GM23338 (cell line): ENCODE measurements at regions not wholly inside any gene's neighbourhood (a gene's known extent, or its start where the extent isn't known, plus 50 kb on each side); places are given as distances from the start of the nearest gene placed in this dataset.

ENCODE experiments used
- ATAC-seq: fragments of 200-7000 bp; cut with Tn5 transposase; 3 replicates; pipeline ENCODE4 v1.9.1; 2020
- DNase-seq: peaks from one replicate; pipeline ENCODE4 v3.0.0-alpha.2; 2015; ENCODE audit warnings: low spot score
- H2AFZ ChIP-seq: fragments of 200-600 bp; sonication (generic); 2 replicates; pipeline ENCODE4 v1.8.0; 2016; ENCODE audit warnings: antibody characterized with exemption, mild to moderate bottlenecking, moderate library complexity
- H3F3A ChIP-seq: fragments of 200-600 bp; sonication (generic); replicated peaks from 2 replicates; pipeline ENCODE4 v1.8.0; 2017; ENCODE audit warnings: antibody characterized with exemption, mixed run types, low read depth
- H3K27ac ChIP-seq: fragments of 200-600 bp; sonication (generic); 2 replicates; pipeline ENCODE4 v1.6.1; 2016; ENCODE audit warnings: low read depth
- H3K27me3 ChIP-seq: fragments of 200-600 bp; sonication (generic); 2 replicates; pipeline ENCODE4 v1.8.0; 2016; ENCODE audit warnings: mild to moderate bottlenecking, mixed run types, moderate library complexity; ENCODE audit not compliant: insufficient read depth
- H3K36me3 ChIP-seq: fragments of 200-600 bp; sonication (generic); 2 replicates; pipeline ENCODE4 v1.8.0; 2016; ENCODE audit warnings: mild to moderate bottlenecking; ENCODE audit not compliant: insufficient read depth
- H3K4me1 ChIP-seq: fragments of 200-600 bp; sonication (generic); 2 replicates; pipeline ENCODE4 v1.8.0; 2016; ENCODE audit warnings: mild to moderate bottlenecking, moderate library complexity; ENCODE audit not compliant: insufficient read depth
- H3K4me2 ChIP-seq: fragments of 200-600 bp; sonication (generic); 2 replicates; pipeline ENCODE4 v1.7.1; 2017; ENCODE audit warnings: mixed run types
- H3K4me3 ChIP-seq: fragments of 200-600 bp; sonication (generic); 2 replicates; pipeline ENCODE4 v1.6.1; 2016; ENCODE audit warnings: mixed run types
- H3K79me2 ChIP-seq: fragments of 200-600 bp; sonication (generic); replicated peaks from 2 replicates; pipeline ENCODE4 v1.8.0; 2017; ENCODE audit warnings: mild to moderate bottlenecking; ENCODE audit not compliant: insufficient read depth
- H3K9me2 ChIP-seq: fragments of 200-600 bp; sonication (generic); 2 replicates; pipeline ENCODE4 v1.8.0; 2017; ENCODE audit not compliant: insufficient read depth
- H4K20me1 ChIP-seq: fragments of 200-600 bp; sonication (generic); replicated peaks from 2 replicates; pipeline ENCODE4 v1.8.0; 2017; ENCODE audit warnings: mild to moderate bottlenecking; ENCODE audit not compliant: insufficient read depth
- H3K27ac Mint-ChIP-seq: 2 replicates; pipeline ENCODE4 v1.8.0; 2020; ENCODE audit warnings: inconsistent platforms, mild to moderate bottlenecking, moderate library complexity, mixed read lengths
- H3K27me3 Mint-ChIP-seq: 3 replicates; pipeline ENCODE4 v1.8.0; 2022; ENCODE audit warnings: low read depth, mild to moderate bottlenecking, moderate library complexity, mixed read lengths, inconsistent platforms; ENCODE audit not compliant: insufficient read depth, poor library complexity
- H3K36me3 Mint-ChIP-seq: 3 replicates; pipeline ENCODE4 v1.8.0; 2021; ENCODE audit warnings: low read depth, mild to moderate bottlenecking, inconsistent platforms, moderate library complexity, mixed read lengths
- H3K4me1 Mint-ChIP-seq: 3 replicates; pipeline ENCODE4 v1.8.0; 2020; ENCODE audit warnings: mild to moderate bottlenecking, inconsistent platforms, mixed read lengths
- H3K4me3 Mint-ChIP-seq: 3 replicates; pipeline ENCODE4 v1.8.0; 2021; ENCODE audit warnings: moderate library complexity, mild to moderate bottlenecking, inconsistent platforms, mixed read lengths
- H3K9me3 Mint-ChIP-seq: 3 replicates; pipeline ENCODE4 v1.8.0; 2020; ENCODE audit warnings: moderate library complexity, mild to moderate bottlenecking, inconsistent platforms, mixed read lengths
- CREB1 ChIP-seq: fragments of 250-450 bp; sonication (Bioruptor Pico); IDR thresholded peaks from 2 replicates; pipeline ENCODE4 v1.5.0; 2020; ENCODE audit warnings: low read depth, mild to moderate bottlenecking, moderate library complexity
- CTCF ChIP-seq, 2 experiments: fragments of 200-600 bp in 1 of 2; sonication (generic) in 1 of 2; conservative IDR thresholded peaks; 2 replicates each; pipeline versions ENCODE4 v1.5.1 to v1.6.1; 2016 to 2017; ENCODE audit warnings: antibody characterized with exemption in 2 of 2, low read depth in 2 of 2, mild to moderate bottlenecking in 2 of 2, moderate library complexity in 1 of 2
- ETS1 ChIP-seq: IDR thresholded peaks from 2 replicates; pipeline ENCODE4 v1.6.1; 2016; ENCODE audit warnings: antibody characterized with exemption
- EZH2 ChIP-seq: fragments of 200-600 bp; sonication (generic); IDR thresholded peaks from one replicate; pipeline ENCODE4 v1.8.0; 2017; ENCODE audit warnings: antibody characterized with exemption, mild to moderate bottlenecking, low read depth; ENCODE audit not compliant: unreplicated experiment
- EZH2phosphoT487 ChIP-seq: fragments of 200-600 bp; sonication (generic); IDR thresholded peaks from one replicate; pipeline ENCODE4 v1.8.1; 2018; ENCODE audit warnings: antibody characterized with exemption; ENCODE audit not compliant: unreplicated experiment
- POLR2AphosphoS5 ChIP-seq: IDR thresholded peaks from 2 replicates; pipeline ENCODE4 v1.6.1; 2016; ENCODE audit warnings: antibody characterized with exemption, low read depth
- STAT1 ChIP-seq: IDR thresholded peaks from one replicate; pipeline ENCODE4 v1.6.1; 2016; ENCODE audit warnings: antibody characterized with exemption; ENCODE audit not compliant: unreplicated experiment
- ZNF114 ChIP-seq: fragments of 250-450 bp; sonication (Bioruptor Pico); IDR thresholded peaks from 2 replicates; pipeline ENCODE4 v1.5.0; 2020; ENCODE audit warnings: mild to moderate bottlenecking, moderate library complexity
- ZNF331 ChIP-seq: fragments of 250-450 bp; sonication (Bioruptor Pico); IDR thresholded peaks from 2 replicates; pipeline ENCODE4 v1.5.0; 2020; ENCODE audit warnings: low read depth, mild to moderate bottlenecking, moderate library complexity
- ZNF462 ChIP-seq: fragments of 250-450 bp; sonication (Bioruptor Pico); IDR thresholded peaks from 2 replicates; pipeline ENCODE4 v1.5.0; 2020; ENCODE audit warnings: mild to moderate bottlenecking, moderate library complexity

- H4K20me1 ChIP-seq: no peaks in the 10 kb centered on the region
- H3K4me3 ChIP-seq: no peak overlapping the region
- no peaks in the 10 kb centered on the region for H3K79me2 ChIP-seq
- peak overlapping the region; percentile 43; the same call in 1 of the 2 replicates for H3K4me2 ChIP-seq
- H2AFZ ChIP-seq: peak overlapping the region; percentile 59; the same call in 1 of the 2 replicates
- H3K27ac ChIP-seq: no peak overlapping the region
- H3F3A ChIP-seq: no peaks in the 10 kb centered on the region
- H3K36me3 ChIP-seq: no peaks in the 10 kb centered on the region
- Mint-ChIP-seq H3K9me3 (no peaks in the 10 kb centered on the region), H3K4me1 (peaks cover 31% of the 10 kb centered on the region), H3K4me3 (no peak overlapping the region), H3K27ac (no peak overlapping the region), H3K27me3 (peaks cover 4% of the 10 kb centered on the region), H3K36me3 (no peaks in the 10 kb centered on the region)
- H3K27me3 ChIP-seq: no peaks in the 10 kb centered on the region
- H3K9me2 ChIP-seq: no peaks in the 10 kb centered on the region
- no peak for DNase-seq
- peaks cover 22% of the 10 kb centered on the region for H3K4me1 ChIP-seq
- TF ChIP-seq ETS1: no peak
- TF ChIP-seq EZH2phosphoT487: no peak
- no peak for TF ChIP-seq ZNF114 (CRISPR knock-in tag)
- no peak for TF ChIP-seq CTCF (conservative IDR thresholded peaks at IDR 0.05; ENCODE audit: low read depth in 2 of 2)
- no peak for TF ChIP-seq STAT1
- no peak for TF ChIP-seq EZH2
- TF ChIP-seq POLR2AphosphoS5: no peak
- no peak for TF ChIP-seq ZNF331 (CRISPR knock-in tag)
- no peak for TF ChIP-seq CREB1
- peak; percentile 65 for ATAC-seq
These were observed 300.6 kb upstream of the C11orf87 start for GRCh38 chr11:109121173-109121932.

- Mint-ChIP-seq H3K9me3 (no peaks in the 10 kb centered on the region), H3K36me3 (no peaks in the 10 kb centered on the region), H3K27me3 (peaks cover 4% of the 10 kb centered on the region), H3K4me3 (no peak overlapping the region), H3K27ac (no peak overlapping the region), H3K4me1 (peaks cover 31% of the 10 kb centered on the region)
- Histone ChIP-seq H3K4me1 (peaks cover 22% of the 10 kb centered on the region), H2AFZ (peak overlapping the region; percentile 77), H3K27ac (no peak overlapping the region), H3K79me2 (no peaks in the 10 kb centered on the region), H3K4me3 (no peak overlapping the region), H3K4me2 (0 out of 2 replicates have a peak overlapping the region, but pooled peaks have one; percentile 40), H3K27me3 (no peaks in the 10 kb centered on the region), H3K36me3 (no peaks in the 10 kb centered on the region), H3F3A (no peaks in the 10 kb centered on the region), H3K9me2 (no peaks in the 10 kb centered on the region), H4K20me1 (no peaks in the 10 kb centered on the region)
- peak; percentile 67 for ATAC-seq
- TF ChIP-seq ZNF462 (CRISPR knock-in tag) (peak; percentile 92), POLR2AphosphoS5 (no peak)
- DNase-seq: peak; percentile 54
These were observed 297.9 kb upstream of the C11orf87 start for GRCh38 chr11:109123816-109124787.
